ENCODE measurements at regions not wholly inside any gene's neighbourhood (a gene's known extent, or its start where the extent isn't known, plus 50 kb on each side); places are given as distances from the start of the nearest gene placed in this dataset.

DNA sequence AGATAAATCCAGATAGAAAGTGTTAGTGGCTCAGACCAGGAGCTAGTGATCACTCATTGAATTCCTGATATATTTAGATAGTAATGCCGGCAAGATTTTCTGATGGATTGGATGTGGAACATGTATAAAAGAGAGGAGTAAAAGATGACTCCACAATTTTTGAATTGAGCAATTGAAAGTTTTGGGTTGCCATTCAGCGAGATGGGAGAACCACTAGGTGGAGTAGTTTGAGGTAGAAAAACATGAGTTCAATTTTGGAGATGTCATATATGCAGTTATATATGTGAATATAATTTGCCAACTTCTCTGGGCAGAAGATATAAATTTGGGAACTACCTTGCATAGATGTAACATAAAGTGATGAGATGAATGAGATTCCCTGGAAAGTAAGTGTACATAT lies 502.5 kb upstream of the SEMA6A start:
- no peak for TF ChIP-seq POLR2AphosphoS5 (IDR thresholded peaks at IDR 0.05; ENCODE audit: low read depth, low read length)
- no peak for TF ChIP-seq TAF1 (IDR thresholded peaks at IDR 0.05; ENCODE audit: borderline replicate concordance, low read depth, low read length)
- TF ChIP-seq POLR2A (IDR thresholded peaks at IDR 0.05; ENCODE audit: low read depth, low read length), result no peak
- DNase-seq (ENCODE audit: insufficient read length) (no peak), FAIRE-seq (peak; percentile 9)

DNA sequence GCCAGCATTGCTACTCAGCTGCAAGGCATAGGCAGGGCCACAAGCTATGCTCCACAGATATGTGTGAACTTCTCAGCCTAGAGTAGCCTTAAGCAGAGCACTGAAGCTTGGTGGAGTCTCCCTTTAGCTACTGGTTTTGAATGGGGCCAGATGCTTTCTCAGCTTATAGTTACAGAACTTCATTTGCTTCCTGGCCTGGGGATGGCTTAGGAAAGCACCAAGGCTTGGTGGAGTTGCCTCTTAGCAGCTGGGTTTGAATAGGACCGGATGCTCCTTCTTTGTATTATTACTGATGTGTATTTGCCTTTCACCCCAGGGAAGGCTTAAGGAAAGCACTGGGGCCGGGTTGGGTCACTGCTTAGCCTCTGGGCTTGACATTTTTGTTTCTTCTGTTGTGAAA lies 497.8 kb upstream of the SEMA6A start:
- FAIRE-seq (no peak), DNase-seq (ENCODE audit: insufficient read length) (no peak)
- TF ChIP-seq TAF1 (IDR thresholded peaks at IDR 0.05; ENCODE audit: borderline replicate concordance, low read depth, low read length) (no peak), POLR2AphosphoS5 (IDR thresholded peaks at IDR 0.05; ENCODE audit: low read depth, low read length) (no peak), POLR2A (IDR thresholded peaks at IDR 0.05; ENCODE audit: low read depth, low read length) (no peak)

DNA sequence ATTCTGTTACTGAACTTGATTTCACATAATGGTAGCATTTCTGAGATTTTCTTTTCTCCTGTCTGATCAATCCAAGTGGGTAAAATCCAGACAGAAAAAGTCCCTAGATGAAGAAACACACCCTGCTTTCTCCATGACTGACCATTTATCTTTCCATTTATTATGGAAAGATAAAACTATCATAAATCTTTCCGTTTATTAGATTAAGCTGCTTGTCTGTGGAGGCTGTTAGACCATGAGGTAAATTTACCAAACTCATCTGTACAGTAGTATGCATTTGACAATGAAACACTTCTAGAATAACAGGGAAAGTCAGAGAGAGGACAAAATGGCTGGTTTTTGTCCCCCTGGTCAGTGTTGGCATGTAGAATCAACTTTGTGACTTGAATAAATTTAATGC lies 491.2 kb upstream of the SEMA6A start:
- DNase-seq (ENCODE audit: insufficient read length) (no peak), FAIRE-seq (no peak)

DNA sequence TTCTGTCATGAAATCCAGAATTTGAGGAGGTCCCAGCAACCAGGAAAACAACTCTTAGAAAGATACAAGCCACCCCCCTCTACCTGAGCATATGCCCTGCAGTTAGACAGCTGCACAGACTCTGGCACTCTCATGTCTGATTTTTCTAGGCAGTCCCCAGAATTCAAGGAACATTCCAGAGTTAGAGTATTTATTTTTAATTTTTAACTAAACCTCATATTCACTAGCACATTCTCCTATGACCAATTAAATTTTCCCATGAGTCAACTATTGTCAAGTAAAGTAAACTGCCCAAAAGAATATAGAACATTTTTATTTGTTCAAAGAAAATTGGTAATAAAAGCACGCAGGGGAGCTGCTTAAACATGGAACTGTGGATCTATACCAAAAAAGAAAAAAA lies 490.5 kb upstream of the SEMA6A start:
- DNase-seq (ENCODE audit: insufficient read length) (no peak), FAIRE-seq (no peak)
- no peak for TF ChIP-seq TAF1 (IDR thresholded peaks at IDR 0.05; ENCODE audit: borderline replicate concordance, low read depth, low read length)
- no peak for TF ChIP-seq POLR2AphosphoS5 (IDR thresholded peaks at IDR 0.05; ENCODE audit: low read depth, low read length)
- no peak for TF ChIP-seq POLR2A (IDR thresholded peaks at IDR 0.05; ENCODE audit: low read depth, low read length)

More for the DNA sequence above, 491.2 kb upstream of the SEMA6A start:
- TF ChIP-seq POLR2A (IDR thresholded peaks at IDR 0.05; ENCODE audit: low read depth, low read length), result no peak
- no peak for TF ChIP-seq POLR2AphosphoS5 (IDR thresholded peaks at IDR 0.05; ENCODE audit: low read depth, low read length)

DNA sequence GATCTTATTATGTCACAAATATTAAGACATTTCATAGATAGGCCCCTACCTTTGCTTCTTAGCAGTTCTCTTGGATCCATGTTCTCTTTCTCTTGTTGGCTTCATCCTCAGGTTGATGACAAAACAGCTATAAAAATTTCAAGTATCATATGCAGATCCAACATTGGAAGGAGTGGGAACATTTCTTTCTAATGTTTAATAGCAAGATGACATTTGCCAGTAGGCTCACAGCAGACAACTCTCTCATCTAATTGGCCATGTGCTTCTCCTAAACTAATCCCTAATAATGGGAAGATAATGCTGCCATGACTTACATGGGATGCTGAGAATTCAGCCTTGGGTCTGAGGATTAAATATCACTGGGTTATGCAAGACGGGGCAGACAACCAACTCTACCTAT lies 485.5 kb upstream of the SEMA6A start:
- DNase-seq (ENCODE audit: insufficient read length) (no peak), FAIRE-seq (no peak)
- TF ChIP-seq POLR2AphosphoS5 (IDR thresholded peaks at IDR 0.05; ENCODE audit: low read depth, low read length) (no peak), POLR2A (IDR thresholded peaks at IDR 0.05; ENCODE audit: low read depth, low read length) (no peak), TAF1 (IDR thresholded peaks at IDR 0.05; ENCODE audit: borderline replicate concordance, low read depth, low read length) (no peak)

DNA sequence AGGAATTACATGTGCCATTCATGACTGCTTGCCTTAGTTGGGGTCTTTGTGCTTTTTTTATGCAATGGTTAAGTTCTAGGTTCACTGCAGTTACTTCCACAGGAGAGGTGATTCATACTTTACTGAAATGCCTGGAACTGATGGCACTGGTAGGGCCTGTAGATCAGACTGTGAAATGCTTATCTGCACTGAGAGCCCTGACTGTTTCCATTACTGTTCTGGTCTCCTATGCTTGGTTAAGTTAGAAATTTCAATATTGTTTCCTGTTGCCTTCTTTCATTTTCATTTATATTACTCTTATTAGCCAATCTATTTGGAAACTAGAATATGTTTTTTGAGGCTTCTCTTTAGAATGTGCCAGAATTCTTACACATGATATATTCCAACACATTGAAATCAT lies 484.1 kb upstream of the SEMA6A start:
- TF ChIP-seq TAF1 (IDR thresholded peaks at IDR 0.05; ENCODE audit: borderline replicate concordance, low read depth, low read length) (no peak), POLR2AphosphoS5 (IDR thresholded peaks at IDR 0.05; ENCODE audit: low read depth, low read length) (no peak), POLR2A (IDR thresholded peaks at IDR 0.05; ENCODE audit: low read depth, low read length) (no peak)
- FAIRE-seq (no peak), DNase-seq (ENCODE audit: insufficient read length) (no peak)

DNA sequence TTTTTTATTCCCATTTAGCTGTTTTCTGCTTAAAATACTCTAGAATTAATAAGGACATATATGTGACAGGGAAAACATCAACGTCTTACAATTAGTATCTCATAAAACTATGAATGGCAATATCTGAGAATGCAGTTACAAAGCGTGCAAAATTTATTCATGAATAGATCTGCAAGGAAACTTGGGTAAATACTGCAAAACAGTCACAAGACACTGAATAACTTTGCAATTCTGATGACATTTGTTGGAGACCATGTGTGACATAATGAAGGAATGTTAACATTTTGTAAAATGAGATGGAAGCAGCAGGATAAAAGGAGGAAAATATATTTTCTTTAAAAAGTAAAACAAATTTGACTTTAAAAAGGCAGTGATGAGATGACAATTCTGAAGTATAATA lies 480.9 kb upstream of the SEMA6A start:
- no peak for FAIRE-seq
- TF ChIP-seq POLR2A (IDR thresholded peaks at IDR 0.05; ENCODE audit: low read depth, low read length) (no peak), TAF1 (IDR thresholded peaks at IDR 0.05; ENCODE audit: borderline replicate concordance, low read depth, low read length) (no peak), POLR2AphosphoS5 (IDR thresholded peaks at IDR 0.05; ENCODE audit: low read depth, low read length) (no peak)

DNA sequence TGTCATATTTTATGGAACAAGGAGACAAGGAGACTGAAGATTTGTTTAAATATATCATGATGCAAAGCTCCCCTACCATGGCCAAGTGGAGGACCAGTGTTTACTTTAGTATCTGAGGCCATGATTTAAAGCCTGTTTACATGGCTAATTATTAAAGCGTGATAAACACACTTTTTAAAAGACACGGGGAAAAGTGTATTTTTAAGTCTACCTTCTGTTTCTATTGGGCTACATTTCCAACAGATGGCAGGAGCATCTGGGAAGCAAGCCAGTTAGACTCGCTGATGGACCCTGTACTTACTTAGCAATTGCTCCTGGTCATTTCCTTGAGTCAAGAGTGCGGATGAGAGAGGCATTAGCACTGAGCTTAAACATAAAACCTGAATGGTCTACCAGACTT lies 480.3 kb upstream of the SEMA6A start:
- FAIRE-seq, result no peak
- no peak for TF ChIP-seq POLR2A (IDR thresholded peaks at IDR 0.05; ENCODE audit: low read depth, low read length)
- TF ChIP-seq POLR2AphosphoS5 (IDR thresholded peaks at IDR 0.05; ENCODE audit: low read depth, low read length), result no peak
- no peak for DNase-seq (ENCODE audit: insufficient read length)

More for the DNA sequence above, 480.9 kb upstream of the SEMA6A start:
- DNase-seq (ENCODE audit: insufficient read length), result no peak

DNA sequence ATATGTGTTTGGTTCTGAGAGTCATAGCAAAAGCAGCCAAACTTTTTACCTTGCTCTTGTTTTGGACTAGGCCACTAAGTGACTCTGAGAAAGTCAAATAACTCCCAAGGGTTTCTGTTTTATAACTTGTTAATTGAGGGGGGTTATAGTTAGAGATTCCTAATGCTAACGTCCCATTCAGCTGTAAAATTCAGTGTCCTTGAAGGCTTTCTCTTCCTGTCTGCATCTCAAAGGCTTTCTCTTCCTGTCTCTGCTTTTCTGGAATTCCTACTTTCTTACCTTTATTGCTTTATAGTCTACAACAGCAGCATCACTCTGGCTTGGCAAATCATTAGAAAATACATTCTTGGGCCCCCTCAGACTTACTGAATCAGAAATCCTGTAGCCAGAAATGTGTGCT lies 479.5 kb upstream of the SEMA6A start:
- FAIRE-seq (no peak), DNase-seq (ENCODE audit: insufficient read length) (no peak)
- TF ChIP-seq TAF1 (IDR thresholded peaks at IDR 0.05; ENCODE audit: borderline replicate concordance, low read depth, low read length), result no peak
- no peak for TF ChIP-seq POLR2AphosphoS5 (IDR thresholded peaks at IDR 0.05; ENCODE audit: low read depth, low read length)
- no peak for TF ChIP-seq POLR2A (IDR thresholded peaks at IDR 0.05; ENCODE audit: low read depth, low read length)

DNA sequence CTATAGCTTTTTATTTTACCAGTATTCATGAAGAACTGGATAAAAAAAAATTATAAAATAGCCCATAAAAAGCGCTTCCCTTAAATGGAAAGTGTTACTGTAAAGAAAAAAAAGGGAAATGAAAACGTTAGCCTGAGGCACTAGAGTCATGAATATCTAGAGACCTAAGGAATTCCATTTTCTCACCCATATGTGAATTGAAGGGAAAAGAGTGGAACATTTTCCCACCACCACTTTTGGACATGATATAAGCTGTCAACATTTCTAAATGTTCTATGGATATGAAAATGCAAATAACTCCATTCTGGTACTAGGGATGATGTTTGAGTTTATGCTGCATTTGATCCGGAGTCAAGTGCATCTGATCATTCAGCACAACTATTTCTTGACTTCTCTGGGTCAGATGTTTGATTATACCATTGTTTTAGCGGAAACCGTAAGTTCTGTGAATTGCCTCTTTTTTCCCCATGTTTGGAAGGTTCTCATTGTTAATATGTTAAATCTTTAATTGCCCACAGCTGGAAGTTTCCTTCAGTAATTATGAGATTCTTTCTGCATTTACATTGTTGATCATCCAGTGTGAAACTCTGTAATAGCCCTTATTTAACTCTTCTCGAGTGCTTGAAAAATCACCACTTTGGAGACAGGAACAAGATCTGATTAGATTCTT lies 467.4 kb upstream of the SEMA6A start:
- TF ChIP-seq POLR2A (IDR thresholded peaks at IDR 0.05; ENCODE audit: low read depth, low read length), result no peak
- TF ChIP-seq TAF1 (IDR thresholded peaks at IDR 0.05; ENCODE audit: borderline replicate concordance, low read depth, low read length), result no peak
- TF ChIP-seq POLR2AphosphoS5 (IDR thresholded peaks at IDR 0.05; ENCODE audit: low read depth, low read length), result no peak
- FAIRE-seq (no peak), DNase-seq (ENCODE audit: insufficient read length) (no peak)

DNA sequence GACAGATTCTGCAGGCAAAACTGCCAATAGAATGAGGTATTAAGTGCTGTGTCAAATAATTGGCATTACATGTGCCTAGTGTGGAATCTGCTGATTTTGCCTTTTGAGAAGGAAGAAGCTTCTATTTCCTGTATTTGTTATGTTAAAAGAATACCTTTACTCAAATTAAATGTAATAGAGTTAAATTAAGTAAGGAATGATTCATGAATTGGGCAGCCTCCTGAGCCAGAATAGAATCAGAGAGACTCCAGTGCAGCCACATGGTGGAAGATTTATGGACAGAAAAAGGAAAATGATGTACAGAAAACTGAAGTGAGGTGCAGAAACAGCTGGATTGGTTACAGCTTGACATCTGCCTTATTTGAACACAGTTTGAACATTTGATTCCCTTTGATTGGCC lies 464.4 kb upstream of the SEMA6A start:
- DNase-seq (ENCODE audit: insufficient read length) (no peak), FAIRE-seq (no peak)
- TF ChIP-seq TAF1 (IDR thresholded peaks at IDR 0.05; ENCODE audit: borderline replicate concordance, low read depth, low read length), result no peak
- TF ChIP-seq POLR2AphosphoS5 (IDR thresholded peaks at IDR 0.05; ENCODE audit: low read depth, low read length), result no peak
- no peak for TF ChIP-seq POLR2A (IDR thresholded peaks at IDR 0.05; ENCODE audit: low read depth, low read length)

DNA sequence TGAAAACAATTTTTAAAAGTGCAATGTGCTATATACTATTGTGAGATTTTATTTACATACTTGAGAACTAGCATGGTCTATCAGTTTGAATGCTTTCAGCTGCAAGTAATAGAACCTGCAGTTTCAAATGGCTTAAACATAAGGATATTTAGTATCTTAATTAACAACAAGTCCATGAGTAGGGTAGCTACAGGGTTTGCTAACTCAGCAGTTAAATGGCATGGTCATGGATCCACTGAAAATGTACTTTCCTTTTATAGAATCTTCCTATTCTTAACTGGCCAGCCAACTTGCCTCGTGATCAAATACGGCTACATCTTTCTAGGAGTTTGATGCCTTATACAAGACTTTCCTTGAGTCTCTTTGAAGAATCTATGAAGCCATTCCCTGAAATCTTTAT lies 452.8 kb upstream of the SEMA6A start:
- FAIRE-seq (no peak), DNase-seq (ENCODE audit: insufficient read length) (no peak)
- TF ChIP-seq TAF1 (IDR thresholded peaks at IDR 0.05; ENCODE audit: borderline replicate concordance, low read depth, low read length), result no peak
- no peak for TF ChIP-seq POLR2A (IDR thresholded peaks at IDR 0.05; ENCODE audit: low read depth, low read length)
- no peak for TF ChIP-seq POLR2AphosphoS5 (IDR thresholded peaks at IDR 0.05; ENCODE audit: low read depth, low read length)

DNA sequence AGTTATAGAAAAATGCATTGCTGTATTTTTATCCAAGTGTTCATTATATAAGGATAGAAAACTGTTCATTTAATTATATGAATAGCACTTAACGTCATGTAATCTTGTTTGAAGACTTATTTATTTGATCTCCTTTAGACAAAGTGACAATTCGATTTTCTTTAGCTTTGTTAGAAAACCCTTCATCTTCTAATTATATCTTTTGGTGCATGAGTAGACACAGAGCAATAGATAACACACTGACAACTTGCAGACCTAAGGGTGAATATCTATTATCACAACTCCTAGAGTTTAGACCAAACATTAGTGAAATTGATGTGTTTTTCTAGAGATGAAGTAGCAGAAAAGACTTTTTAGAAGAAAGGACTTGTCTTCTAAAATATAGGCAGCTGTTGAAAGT lies 446.4 kb upstream of the SEMA6A start:
- TF ChIP-seq POLR2A (IDR thresholded peaks at IDR 0.05; ENCODE audit: low read depth, low read length) (no peak), POLR2AphosphoS5 (IDR thresholded peaks at IDR 0.05; ENCODE audit: low read depth, low read length) (no peak), TAF1 (IDR thresholded peaks at IDR 0.05; ENCODE audit: borderline replicate concordance, low read depth, low read length) (no peak)
- no peak for FAIRE-seq
- DNase-seq (ENCODE audit: insufficient read length), result no peak

All from GM12892 (cell line).